C1 segment of cervical spinal cord (tissue), 14 donors: ENCODE measurements at regions not wholly inside any gene's neighbourhood (a gene's known extent, or its start where the extent isn't known, plus 50 kb on each side); places are given as distances from the start of the nearest gene placed in this dataset.
A peak's percentile ranks its signal among the peaks of the same experiment; 100 is the strongest.

Experiments used
- DNase-seq, 14 donors: peaks; one replicate each; lab custom pipeline; 2025; lab: John Stamatoyannopoulos, UW

- no peak for DNase-seq
Measured at GRCh38 chr15:92304223-92304975, 89.3 kb upstream of the ST8SIA2 start.

GRCh38 chr15:92305343-92305742 is 88.3 kb upstream of the ST8SIA2 start:
- no peak for DNase-seq

- DNase-seq = no peak
Measured at GRCh38 chr15:92306663-92307062, 87.0 kb upstream of the ST8SIA2 start.

- DNase-seq = no peak
Measured at GRCh38 chr15:92315144-92315543, 78.5 kb upstream of the ST8SIA2 start.

- DNase-seq = no peak
Measured at GRCh38 chr15:92315595-92316211, 78.0 kb upstream of the ST8SIA2 start.

GRCh38 chr15:92316586-92317295 is 76.9 kb upstream of the ST8SIA2 start:
- DNase-seq = no peak

- no peak for DNase-seq
Measured at GRCh38 chr15:92320012-92320699, 73.5 kb upstream of the ST8SIA2 start.

- DNase-seq = peak in 9 of 14 donors; percentile 1 to 87 (median 10)
Measured at GRCh38 chr15:92322566-92323355, 70.9 kb upstream of the ST8SIA2 start.

GRCh38 chr15:92323525-92323924 is 70.2 kb upstream of the ST8SIA2 start:
- DNase-seq = no peak

- peak in 1 of 14 donors; percentile 38 for DNase-seq
Measured at GRCh38 chr15:92324101-92324963, 69.3 kb upstream of the ST8SIA2 start.

- no peak for DNase-seq
Measured at GRCh38 chr15:92326236-92326635, 67.4 kb upstream of the ST8SIA2 start.

- DNase-seq = no peak
Measured at GRCh38 chr15:92327033-92327432, 66.6 kb upstream of the ST8SIA2 start.

GRCh38 chr15:92328207-92328606 is 65.5 kb upstream of the ST8SIA2 start:
- DNase-seq = no peak

- no peak for DNase-seq
Measured at GRCh38 chr15:92332125-92332899, 61.4 kb upstream of the ST8SIA2 start.

GRCh38 chr15:92333709-92334108 is 60.0 kb upstream of the ST8SIA2 start:
- DNase-seq = no peak

- DNase-seq = no peak
Measured at GRCh38 chr15:92336419-92336987, 57.2 kb upstream of the ST8SIA2 start.

- DNase-seq = no peak
Measured at GRCh38 chr15:92339361-92339760, 54.3 kb upstream of the ST8SIA2 start.
